Astrocyte of the cerebellum (primary cell): ENCODE measurements at regions not wholly inside any gene's neighbourhood (a gene's known extent, or its start where the extent isn't known, plus 50 kb on each side); places are given as distances from the start of the nearest gene placed in this dataset.
"Not testable (repeated sequence)": the region's sequence is repeated elsewhere in the genome, so short reads cannot be mapped to it uniquely, and the experiment has no call there.

ENCODE experiments used
- DNase-seq: peaks from one replicate; pipeline ENCODE4 v3.0.0-alpha.2; 2011; ENCODE audit warnings: low read depth
- H3K4me3 ChIP-seq: 2 replicates; pipeline ENCODE4 v1.5.1; 2011; ENCODE audit warnings: mild to moderate bottlenecking, low read depth, low read length, moderate library complexity
- CTCF ChIP-seq: IDR thresholded peaks from 2 replicates; pipeline ENCODE4 v1.5.1; 2012; ENCODE audit warnings: low read length, low read depth, moderate library complexity, mild to moderate bottlenecking; ENCODE audit errors: missing control alignments
- in situ Hi-C: cut with HindIII; loops from 2 replicates; pipeline ENCODE4 v1.10.0; 2017; ENCODE audit warnings: low sequenced_read_pairs

- no peak for TF ChIP-seq CTCF
- in situ Hi-C loops, result no loop called here
- DNase-seq, result no peak
Measured at GRCh38 chr1:191517826-191518225, 640.4 kb upstream of the RGS18 start.

GRCh38 chr1:191519519-191519918 lies 638.7 kb upstream of the RGS18 start:
- in situ Hi-C loops, result no loop called here
- DNase-seq, result no peak
- no peak overlapping the region for H3K4me3 ChIP-seq
- TF ChIP-seq CTCF, result no peak

More at GRCh38 chr1:191517826-191518225, 640.4 kb upstream of the RGS18 start:
- no peak overlapping the region for H3K4me3 ChIP-seq

- TF ChIP-seq CTCF, result no peak
- DNase-seq, result no peak
- in situ Hi-C loops, result no loop called here
- H3K4me3 ChIP-seq, result no peak overlapping the region
Measured at GRCh38 chr1:191520345-191520744, 637.9 kb upstream of the RGS18 start.

- H3K4me3 ChIP-seq, in situ Hi-C loops, DNase-seq: not testable (repeated sequence)
Measured at GRCh38 chr1:191525944-191526343, 632.3 kb upstream of the RGS18 start.

- DNase-seq, result no peak
- in situ Hi-C loops, result no loop called here
- no peak for TF ChIP-seq CTCF
- no peak overlapping the region for H3K4me3 ChIP-seq
Measured at GRCh38 chr1:191528275-191528674, 630.0 kb upstream of the RGS18 start.

GRCh38 chr1:191530928-191531327 lies 627.3 kb upstream of the RGS18 start:
- H3K4me3 ChIP-seq, result no peak overlapping the region
- DNase-seq, result no peak
- TF ChIP-seq CTCF, result no peak
- in situ Hi-C loops, result no loop called here

- H3K4me3 ChIP-seq, result no peak overlapping the region
- TF ChIP-seq CTCF, result no peak
- in situ Hi-C loops, result no loop called here
- DNase-seq, result no peak
Measured at GRCh38 chr1:191533254-191533653, 625.0 kb upstream of the RGS18 start.
